ENCODE measurements at regions not wholly inside any gene's neighbourhood (a gene's known extent, or its start where the extent isn't known, plus 50 kb on each side); places are given as distances from the start of the nearest gene placed in this dataset.

- TF ChIP-seq EZH2 (IDR thresholded peaks at IDR 0.05; ENCODE audit: low read depth) (no peak), CTCF (conservative IDR thresholded peaks at IDR 0.05) (no peak)
Measured at GRCh38 chr15:87633525-87633924, 623.0 kb downstream of the NTRK3 start.

Measured in PC-9 (cell line).